ENCODE measurements at regions not wholly inside any gene's neighbourhood (a gene's known extent, or its start where the extent isn't known, plus 50 kb on each side); places are given as distances from the start of the nearest gene placed in this dataset.
"Not testable (repeated sequence)": the region's sequence is repeated elsewhere in the genome, so short reads cannot be mapped to it uniquely, and the experiment has no call there.

DNA sequence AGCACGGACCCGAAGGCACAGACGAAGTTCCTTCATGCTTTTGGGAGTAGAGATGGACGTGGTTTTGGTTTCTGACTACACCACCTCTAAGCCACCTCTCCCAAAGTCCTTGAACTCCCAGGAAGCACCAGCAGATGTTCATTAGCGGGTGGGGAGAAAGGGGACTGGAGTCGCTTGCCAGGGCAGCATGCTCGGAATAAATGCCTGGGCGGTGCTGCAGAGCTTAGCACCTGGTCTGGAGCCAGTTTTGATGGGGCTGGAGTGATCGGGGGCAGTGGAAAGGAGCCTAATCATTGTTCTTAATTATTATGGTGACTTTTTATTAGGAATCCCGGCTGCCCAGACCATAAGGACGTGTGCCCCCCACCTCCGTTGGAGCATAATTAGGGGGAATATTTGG lies 220.8 kb downstream of the TFCP2L1 start:
- DNase-seq: no peak
- H3K9me3 ChIP-seq (replicated peaks): no peaks in the 10 kb centered on the region
- no peaks in the 10 kb centered on the region for H3K36me3 ChIP-seq
- H3K27me3 ChIP-seq (ENCODE audit: low read depth): peaks cover 56% of the 10 kb centered on the region
- no peak overlapping the region for H3K4me3 ChIP-seq
- H3K4me1 ChIP-seq: no peaks in the 10 kb centered on the region
- no peak overlapping the region for H3K27ac ChIP-seq (replicated peaks)
- TF ChIP-seq, protein P1, sequence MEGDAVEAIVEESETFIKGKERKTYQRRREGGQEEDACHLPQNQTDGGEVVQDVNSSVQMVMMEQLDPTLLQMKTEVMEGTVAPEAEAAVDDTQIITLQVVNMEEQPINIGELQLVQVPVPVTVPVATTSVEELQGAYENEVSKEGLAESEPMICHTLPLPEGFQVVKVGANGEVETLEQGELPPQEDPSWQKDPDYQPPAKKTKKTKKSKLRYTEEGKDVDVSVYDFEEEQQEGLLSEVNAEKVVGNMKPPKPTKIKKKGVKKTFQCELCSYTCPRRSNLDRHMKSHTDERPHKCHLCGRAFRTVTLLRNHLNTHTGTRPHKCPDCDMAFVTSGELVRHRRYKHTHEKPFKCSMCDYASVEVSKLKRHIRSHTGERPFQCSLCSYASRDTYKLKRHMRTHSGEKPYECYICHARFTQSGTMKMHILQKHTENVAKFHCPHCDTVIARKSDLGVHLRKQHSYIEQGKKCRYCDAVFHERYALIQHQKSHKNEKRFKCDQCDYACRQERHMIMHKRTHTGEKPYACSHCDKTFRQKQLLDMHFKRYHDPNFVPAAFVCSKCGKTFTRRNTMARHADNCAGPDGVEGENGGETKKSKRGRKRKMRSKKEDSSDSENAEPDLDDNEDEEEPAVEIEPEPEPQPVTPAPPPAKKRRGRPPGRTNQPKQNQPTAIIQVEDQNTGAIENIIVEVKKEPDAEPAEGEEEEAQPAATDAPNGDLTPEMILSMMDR (IDR thresholded peaks at IDR 0.05; ENCODE audit: borderline replicate concordance): no peak
- intact Hi-C loops (cut with micrococcal nuclease): no loop called here

DNA sequence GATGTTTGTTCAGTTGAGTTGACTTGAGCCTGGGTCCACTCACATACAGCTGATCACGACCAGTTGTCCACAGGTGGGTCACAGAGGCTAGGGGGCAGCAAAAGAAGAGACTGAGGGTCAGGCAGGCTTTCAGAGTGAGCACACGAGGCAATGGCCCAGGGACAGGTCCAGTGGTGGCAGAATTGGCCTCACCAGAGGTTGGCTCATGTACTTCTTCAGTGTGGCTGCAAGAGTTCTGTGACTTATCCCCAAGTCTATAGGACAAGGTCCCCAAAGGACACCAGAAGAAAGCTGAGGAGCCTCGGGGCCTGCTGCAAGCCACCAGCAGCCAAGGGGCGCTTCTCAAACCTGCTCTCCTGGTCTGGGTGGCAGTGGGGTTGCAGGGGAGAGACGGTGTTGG lies 219.8 kb downstream of the TFCP2L1 start:
- TF ChIP-seq, protein P1 (IDR thresholded peaks at IDR 0.05; ENCODE audit: borderline replicate concordance): no peak
- no peaks in the 10 kb centered on the region for H3K36me3 ChIP-seq
- H3K4me3 ChIP-seq: no peak overlapping the region
- peaks cover 64% of the 10 kb centered on the region for H3K27me3 ChIP-seq (ENCODE audit: low read depth)
- H3K9me3 ChIP-seq (replicated peaks): no peaks in the 10 kb centered on the region
- no peaks in the 10 kb centered on the region for H3K4me1 ChIP-seq
- H3K27ac ChIP-seq (replicated peaks): no peak overlapping the region
- DNase-seq: no peak
- intact Hi-C loops (cut with micrococcal nuclease): no loop called here

DNA sequence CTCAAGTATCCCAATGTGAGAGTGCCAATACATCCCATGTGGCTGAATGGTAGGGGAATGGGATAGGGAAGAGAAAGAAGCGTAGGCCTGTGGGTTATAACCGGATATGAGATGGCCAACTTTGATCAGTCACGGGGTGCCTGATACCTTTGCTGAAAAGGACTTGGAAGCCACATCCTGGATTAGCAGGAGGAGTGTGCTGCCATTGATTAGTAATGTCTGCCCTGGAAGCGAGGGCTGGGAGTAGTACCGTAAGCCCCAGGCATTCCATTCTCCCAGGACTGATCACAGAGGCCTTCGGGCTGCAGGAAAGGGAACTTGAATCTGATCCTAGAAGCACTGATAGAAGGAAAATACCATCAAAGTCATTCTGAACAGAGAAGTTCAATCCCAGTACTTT lies 218.5 kb downstream of the TFCP2L1 start:
- no peak overlapping the region for H3K27ac ChIP-seq (replicated peaks)
- intact Hi-C loops (cut with micrococcal nuclease): no loop called here
- H3K27me3 ChIP-seq (ENCODE audit: low read depth): peaks cover 75% of the 10 kb centered on the region
- H3K9me3 ChIP-seq (replicated peaks): no peaks in the 10 kb centered on the region
- H3K4me3 ChIP-seq: no peak overlapping the region
- no peaks in the 10 kb centered on the region for H3K36me3 ChIP-seq
- DNase-seq: no peak
- peaks cover 2% of the 10 kb centered on the region for H3K4me1 ChIP-seq
- TF ChIP-seq, protein P1 (IDR thresholded peaks at IDR 0.05; ENCODE audit: borderline replicate concordance): no peak

DNA sequence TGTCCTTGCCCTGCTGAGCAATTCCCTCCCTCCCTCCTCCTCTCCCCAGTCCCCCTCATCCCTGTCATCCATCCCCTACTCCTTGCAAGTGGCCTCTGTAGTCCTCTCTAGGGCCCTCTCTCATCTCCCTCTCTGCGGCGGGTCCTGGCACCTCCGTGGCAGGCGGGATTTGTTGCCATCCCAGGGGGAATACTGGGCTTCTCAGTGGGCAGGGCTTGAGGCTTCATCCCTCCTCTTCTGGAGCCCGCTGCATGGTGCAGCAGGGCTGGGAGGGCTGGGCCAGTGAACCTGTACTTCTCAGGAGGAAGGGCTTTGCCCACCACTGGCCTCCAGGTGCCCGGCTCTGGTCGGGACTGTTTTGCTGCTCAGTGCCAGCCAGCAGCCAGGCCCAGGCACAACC lies 216.2 kb downstream of the TFCP2L1 start:
- H3K27me3 ChIP-seq (ENCODE audit: low read depth): peaks cover 76% of the 10 kb centered on the region
- intact Hi-C loops (cut with micrococcal nuclease): no loop called here
- H3K9me3 ChIP-seq (replicated peaks): no peaks in the 10 kb centered on the region
- H3K4me1 ChIP-seq: peaks cover 2% of the 10 kb centered on the region
- no peak overlapping the region for H3K27ac ChIP-seq (replicated peaks)
- H3K4me3 ChIP-seq: no peak overlapping the region
- TF ChIP-seq, protein P1 (IDR thresholded peaks at IDR 0.05; ENCODE audit: borderline replicate concordance): no peak
- no peak for DNase-seq
- H3K36me3 ChIP-seq: no peaks in the 10 kb centered on the region

DNA sequence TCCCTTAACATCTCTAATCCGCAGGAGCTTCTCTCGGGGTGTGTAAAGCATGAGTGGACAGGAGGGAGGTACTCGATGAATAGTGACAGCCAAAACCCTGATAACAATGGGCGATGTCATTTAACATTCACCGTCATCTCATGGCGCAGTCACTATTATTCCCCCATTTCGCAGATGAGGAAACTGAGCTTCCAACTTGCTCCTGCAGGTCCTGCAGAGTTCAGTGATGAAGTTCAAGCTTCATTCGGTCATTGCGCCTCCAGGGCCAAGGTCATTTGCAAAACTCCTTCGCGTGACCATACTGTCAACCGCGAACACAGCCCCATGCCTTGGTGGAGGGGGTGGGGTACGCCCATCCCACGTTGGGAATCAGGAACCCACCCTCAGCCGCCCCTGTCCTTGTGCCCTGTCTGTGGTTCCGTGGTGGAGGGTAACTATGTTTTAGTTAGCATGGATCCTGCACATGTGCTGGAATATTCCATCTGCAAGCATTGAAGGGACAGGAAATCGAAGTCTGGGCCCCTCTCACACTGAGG lies 215.5 kb downstream of the TFCP2L1 start:
- no peak overlapping the region for H3K27ac ChIP-seq (replicated peaks)
- H3K4me3 ChIP-seq: no peak overlapping the region
- TF ChIP-seq, protein P1 (IDR thresholded peaks at IDR 0.05; ENCODE audit: borderline replicate concordance): no peak
- no peaks in the 10 kb centered on the region for H3K36me3 ChIP-seq
- no peaks in the 10 kb centered on the region for H3K9me3 ChIP-seq (replicated peaks)
- peaks cover 2% of the 10 kb centered on the region for H3K4me1 ChIP-seq
- DNase-seq: no peak
- H3K27me3 ChIP-seq (ENCODE audit: low read depth): peaks cover 76% of the 10 kb centered on the region
- intact Hi-C loops (cut with micrococcal nuclease): no loop called here

DNA sequence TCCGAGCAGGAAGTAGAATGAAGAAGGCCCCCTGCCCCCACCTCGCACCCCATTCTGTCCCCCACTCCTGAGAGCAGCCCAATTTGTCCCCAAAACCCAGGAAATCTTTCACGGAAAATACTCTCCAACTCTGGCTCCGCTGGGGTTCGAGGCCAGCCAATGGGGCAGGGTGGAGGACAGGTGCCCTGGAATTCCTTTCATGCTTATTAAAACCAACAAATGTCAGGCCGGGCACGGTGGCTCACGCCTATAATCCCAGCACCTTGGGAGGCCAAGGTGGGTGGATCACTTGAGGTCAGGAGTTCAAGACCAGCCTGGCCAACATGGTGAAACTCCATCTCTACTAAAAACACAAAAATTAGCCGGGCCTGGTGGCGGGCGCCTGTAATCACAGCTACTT lies 214.9 kb downstream of the TFCP2L1 start:
- DNase-seq; H3K27ac ChIP-seq (replicated peaks); H3K4me3 ChIP-seq; H3K4me1 ChIP-seq; H3K9me3 ChIP-seq (replicated peaks); H3K36me3 ChIP-seq: not testable (repeated sequence)
- peaks cover 76% of the 10 kb centered on the region for H3K27me3 ChIP-seq (ENCODE audit: low read depth)
- intact Hi-C loops (cut with micrococcal nuclease): loop anchor here (2.0 kb wide), 1 partner anchor 373 kb away; no protein-coding TSS in a partner anchor

Data from left ventricle myocardium inferior (tissue), 1 donor.